GM21526 (cell line): ENCODE measurements at regions not wholly inside any gene's neighbourhood (a gene's known extent, or its start where the extent isn't known, plus 50 kb on each side); places are given as distances from the start of the nearest gene placed in this dataset.

Experiments
- ATAC-seq: cut with Tn5 transposase; IDR thresholded peaks from one replicate; pipeline ENCODE4 v1.9.1; 2021; ENCODE audit warnings: moderate library complexity; ENCODE audit not compliant: unreplicated experiment, low FRiP score

- no peak for ATAC-seq
Measured at GRCh38 chr6:91387290-91388059, 800.6 kb upstream of the MAP3K7 start.

GRCh38 chr6:91386204-91386603, 799.3 kb upstream of the MAP3K7 start:
- no peak for ATAC-seq

- no peak for ATAC-seq
Measured at GRCh38 chr6:91383207-91383606, 796.3 kb upstream of the MAP3K7 start.

- no peak for ATAC-seq
Measured at GRCh38 chr6:91376686-91377085, 789.8 kb upstream of the MAP3K7 start.

GRCh38 chr6:91366781-91367180, 779.9 kb upstream of the MAP3K7 start:
- ATAC-seq = no peak

- ATAC-seq = no peak
Measured at GRCh38 chr6:91358986-91359385, 772.1 kb upstream of the MAP3K7 start.

GRCh38 chr6:91352878-91353277, 766.0 kb upstream of the MAP3K7 start:
- no peak for ATAC-seq

- no peak for ATAC-seq
Measured at GRCh38 chr6:91352321-91352720, 765.4 kb upstream of the MAP3K7 start.

GRCh38 chr6:91350146-91350908, 763.5 kb upstream of the MAP3K7 start:
- no peak for ATAC-seq

GRCh38 chr6:91341473-91341872, 754.6 kb upstream of the MAP3K7 start:
- ATAC-seq = no peak

- ATAC-seq = no peak
Measured at GRCh38 chr6:91340896-91341395, 754.1 kb upstream of the MAP3K7 start.

- ATAC-seq = no peak
Measured at GRCh38 chr6:91337967-91338366, 751.1 kb upstream of the MAP3K7 start.

- no peak for ATAC-seq
Measured at GRCh38 chr6:91330896-91331295, 744.0 kb upstream of the MAP3K7 start.

GRCh38 chr6:91328241-91328640, 741.4 kb upstream of the MAP3K7 start:
- no peak for ATAC-seq

- no peak for ATAC-seq
Measured at GRCh38 chr6:91324711-91325110, 737.8 kb upstream of the MAP3K7 start.

GRCh38 chr6:91317984-91318383, 731.1 kb upstream of the MAP3K7 start:
- no peak for ATAC-seq

GRCh38 chr6:91317247-91317835, 730.5 kb upstream of the MAP3K7 start:
- ATAC-seq = no peak

- ATAC-seq = no peak
Measured at GRCh38 chr6:91310178-91310577, 723.3 kb upstream of the MAP3K7 start.

GRCh38 chr6:91305755-91306154, 718.9 kb upstream of the MAP3K7 start:
- no peak for ATAC-seq

- ATAC-seq = no peak
Measured at GRCh38 chr6:91304521-91304920, 717.6 kb upstream of the MAP3K7 start.

- ATAC-seq = no peak
Measured at GRCh38 chr6:91303326-91303725, 716.5 kb upstream of the MAP3K7 start.
